ENCODE measurements at regions not wholly inside any gene's neighbourhood (a gene's known extent, or its start where the extent isn't known, plus 50 kb on each side); places are given as distances from the start of the nearest gene placed in this dataset.

DNA sequence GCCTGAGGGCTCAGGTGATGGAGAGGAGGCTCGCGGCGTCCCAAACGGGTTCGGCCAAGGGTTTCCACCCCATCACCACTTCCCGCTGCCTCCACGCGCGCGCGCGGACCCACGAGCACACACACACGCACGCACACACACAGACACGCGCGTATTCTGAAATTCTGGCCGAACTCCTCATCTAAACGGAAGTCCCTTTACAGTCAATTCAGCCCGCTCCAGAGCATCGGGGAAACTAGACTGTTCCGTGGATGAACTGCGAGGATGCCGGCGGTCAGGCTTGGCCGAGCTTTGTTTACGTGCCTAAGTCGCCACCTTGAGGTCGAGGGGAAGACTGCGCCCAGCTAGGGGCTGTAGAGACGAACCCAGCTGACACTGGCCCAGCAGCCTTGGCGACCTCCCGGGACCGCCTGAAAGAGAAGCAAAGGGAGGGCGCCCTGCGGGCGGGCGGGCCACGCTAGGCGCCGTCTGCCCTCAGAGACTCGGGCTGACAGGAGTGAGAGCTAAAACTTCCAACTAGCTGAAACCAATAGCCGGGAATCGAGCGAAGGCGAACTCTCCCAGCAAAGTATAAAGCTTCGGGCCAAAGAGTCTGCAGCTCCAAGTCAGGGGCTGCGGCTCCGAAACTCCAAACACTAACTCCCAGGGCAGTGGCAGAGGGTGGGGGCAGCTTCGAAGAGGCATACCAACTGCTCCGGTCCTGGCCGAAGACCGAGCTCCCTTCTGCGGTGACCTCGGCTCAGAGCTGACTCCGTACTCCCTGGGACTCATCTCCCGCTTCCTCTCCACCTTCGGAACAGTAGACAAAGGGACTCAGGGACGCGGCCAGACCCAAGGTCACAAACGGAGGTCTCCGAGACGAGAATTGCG lies 124.7 kb upstream of the C11orf58 start (continued):
- TF ChIP-seq FOXC1 (CRISPR knock-in tag; IDR thresholded peaks at IDR 0.05; ENCODE audit: borderline replicate concordance): peak; percentile 38; the same call in 1 of the 2 replicates
- TF ChIP-seq, protein P1, sequence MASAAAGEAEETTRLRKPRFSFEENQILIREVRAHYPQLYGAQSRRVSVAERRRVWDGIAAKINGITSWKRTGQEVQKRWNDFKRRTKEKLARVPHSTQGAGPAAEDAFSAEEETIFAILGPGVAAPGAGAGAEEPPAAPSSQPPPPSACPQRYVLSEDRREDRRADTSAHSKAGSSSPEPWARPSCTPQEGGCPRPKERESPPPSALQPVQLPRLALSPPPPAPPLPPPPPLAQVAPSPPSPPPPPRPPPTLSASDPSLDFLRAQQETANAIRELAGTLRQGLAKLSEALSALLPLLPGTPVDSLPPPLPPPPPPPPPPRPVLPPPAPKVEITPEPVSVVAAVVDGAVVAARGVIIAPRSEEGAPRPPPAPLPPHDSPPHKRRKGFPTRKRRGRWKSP (CRISPR knock-in tag; IDR thresholded peaks at IDR 0.05): 0 out of 2 replicates have a peak, but pooled peaks have one; percentile 35
- TF ChIP-seq TCF12 (IDR thresholded peaks at IDR 0.05): no peak
- no peak for TF ChIP-seq TCF12 (CRISPR knock-in tag; IDR thresholded peaks at IDR 0.05)
- TF ChIP-seq, protein P2, sequence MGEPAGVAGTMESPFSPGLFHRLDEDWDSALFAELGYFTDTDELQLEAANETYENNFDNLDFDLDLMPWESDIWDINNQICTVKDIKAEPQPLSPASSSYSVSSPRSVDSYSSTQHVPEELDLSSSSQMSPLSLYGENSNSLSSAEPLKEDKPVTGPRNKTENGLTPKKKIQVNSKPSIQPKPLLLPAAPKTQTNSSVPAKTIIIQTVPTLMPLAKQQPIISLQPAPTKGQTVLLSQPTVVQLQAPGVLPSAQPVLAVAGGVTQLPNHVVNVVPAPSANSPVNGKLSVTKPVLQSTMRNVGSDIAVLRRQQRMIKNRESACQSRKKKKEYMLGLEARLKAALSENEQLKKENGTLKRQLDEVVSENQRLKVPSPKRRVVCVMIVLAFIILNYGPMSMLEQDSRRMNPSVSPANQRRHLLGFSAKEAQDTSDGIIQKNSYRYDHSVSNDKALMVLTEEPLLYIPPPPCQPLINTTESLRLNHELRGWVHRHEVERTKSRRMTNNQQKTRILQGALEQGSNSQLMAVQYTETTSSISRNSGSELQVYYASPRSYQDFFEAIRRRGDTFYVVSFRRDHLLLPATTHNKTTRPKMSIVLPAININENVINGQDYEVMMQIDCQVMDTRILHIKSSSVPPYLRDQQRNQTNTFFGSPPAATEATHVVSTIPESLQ (CRISPR knock-in tag; conservative IDR thresholded peaks at IDR 0.05): no peak
- TF ChIP-seq, protein P3, sequence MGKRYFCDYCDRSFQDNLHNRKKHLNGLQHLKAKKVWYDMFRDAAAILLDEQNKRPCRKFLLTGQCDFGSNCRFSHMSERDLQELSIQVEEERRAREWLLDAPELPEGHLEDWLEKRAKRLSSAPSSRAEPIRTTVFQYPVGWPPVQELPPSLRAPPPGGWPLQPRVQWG (CRISPR knock-in tag; IDR thresholded peaks at IDR 0.05; ENCODE audit: borderline replicate concordance, low read depth): no peak
- peak; percentile 15; the same call in 1 of the 2 replicates for TF ChIP-seq SAP130 (CRISPR knock-in tag; IDR thresholded peaks at IDR 0.05; ENCODE audit: low read depth)
- no peak for TF ChIP-seq PRDM15 (CRISPR knock-in tag; IDR thresholded peaks at IDR 0.05)
- TF ChIP-seq ZNF850 (CRISPR knock-in tag; conservative IDR thresholded peaks at IDR 0.05): no peak
- TF ChIP-seq ZNF281 (CRISPR knock-in tag; IDR thresholded peaks at IDR 0.05; ENCODE audit: borderline replicate concordance): no peak
- no peak for TF ChIP-seq TGIF2 (CRISPR knock-in tag; IDR thresholded peaks at IDR 0.05)
- TF ChIP-seq SP4 (CRISPR knock-in tag; IDR thresholded peaks at IDR 0.05): peak; percentile 30; the same call in 1 of the 2 replicates
- no peak for TF ChIP-seq PLRG1 (conservative IDR thresholded peaks at IDR 0.05)
- TF ChIP-seq MTERF4 (CRISPR knock-in tag; IDR thresholded peaks at IDR 0.05): no peak
- TF ChIP-seq ZNF33A (CRISPR knock-in tag; IDR thresholded peaks at IDR 0.05; ENCODE audit: borderline replicate concordance): 0 out of 2 replicates have a peak, but pooled peaks have one; percentile 18
- TF ChIP-seq ZNF138 (CRISPR knock-in tag; IDR thresholded peaks at IDR 0.05; ENCODE audit: low read depth): no peak
